Parathyroid adenoma (tissue), 2 donors: ENCODE measurements at regions not wholly inside any gene's neighbourhood (a gene's known extent, or its start where the extent isn't known, plus 50 kb on each side); places are given as distances from the start of the nearest gene placed in this dataset.
A peak's percentile ranks its signal among the peaks of the same experiment; 100 is the strongest.

Experiments used
- H2AFZ ChIP-seq: fragments of 300-600 bp; sonication (generic); one replicate; pipeline ENCODE4 v1.7.0; 2017; ENCODE audit warnings: antibody characterized with exemption, mild to moderate bottlenecking
- H3K27ac ChIP-seq: fragments of 300-600 bp; sonication (generic); one replicate; pipeline ENCODE4 v1.7.0; 2017
- H3K27me3 ChIP-seq: fragments of 300-600 bp; sonication (generic); one replicate; pipeline ENCODE4 v1.7.0; 2017; ENCODE audit warnings: low read length; ENCODE audit not compliant: control insufficient read depth, insufficient read depth
- H3K36me3 ChIP-seq: fragments of 300-600 bp; sonication (generic); one replicate; pipeline ENCODE4 v1.7.0; 2017; ENCODE audit warnings: low read length; ENCODE audit not compliant: control insufficient read depth, insufficient read depth
- H3K4me1 ChIP-seq: fragments of 300-600 bp; sonication (generic); one replicate; pipeline ENCODE4 v1.7.0; 2017; ENCODE audit warnings: control low read depth
- H3K4me2 ChIP-seq: fragments of 300-600 bp; sonication (generic); one replicate; pipeline ENCODE4 v1.7.0; 2017; ENCODE audit warnings: low read length
- H3K4me3 ChIP-seq: fragments of 300-600 bp; sonication (generic); one replicate; pipeline ENCODE4 v1.7.0; 2017; ENCODE audit warnings: low read depth, low read length
- H3K79me2 ChIP-seq: fragments of 300-600 bp; sonication (generic); one replicate; pipeline ENCODE4 v1.7.0; 2017; ENCODE audit warnings: control low read depth
- H3K9ac ChIP-seq: fragments of 300-600 bp; sonication (generic); one replicate; pipeline ENCODE4 v1.7.0; 2017; ENCODE audit warnings: mild to moderate bottlenecking
- H3K9me3 ChIP-seq: fragments of 300-600 bp; sonication (generic); one replicate; pipeline ENCODE4 v1.7.0; 2017; ENCODE audit warnings: low read length; ENCODE audit not compliant: control insufficient read depth
- TF ChIP-seq, protein P1 (sequence below): fragments of 300-600 bp; sonication (generic); IDR thresholded peaks from one replicate; pipeline ENCODE4 v1.7.0; 2017; ENCODE audit warnings: antibody characterized with exemption, mild to moderate bottlenecking
- donor health status: primary hyperparathyroidism.

DNA sequence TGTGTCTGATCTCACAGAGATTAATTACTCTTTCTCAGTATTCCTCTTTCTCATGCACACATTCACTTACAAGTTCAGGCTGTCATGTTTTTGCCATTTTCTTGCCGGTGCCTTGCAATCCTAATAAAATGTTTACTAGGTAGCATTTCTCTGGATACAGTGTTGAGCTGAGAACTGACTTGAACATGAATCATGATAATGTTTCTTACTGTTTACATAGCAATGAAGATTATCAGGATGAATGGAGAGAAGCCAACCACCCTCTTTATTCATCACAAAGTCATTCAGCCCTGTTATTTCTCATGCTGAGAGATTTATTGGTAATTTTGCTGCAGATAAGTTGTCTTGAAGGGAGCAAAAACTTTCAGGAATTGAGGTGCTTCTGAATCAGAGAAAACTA is 185.5 kb upstream of the ECI2 start:
- H3K9ac ChIP-seq, result no peak overlapping the region
- no peak overlapping the region for H2AFZ ChIP-seq
- TF ChIP-seq, protein P1, sequence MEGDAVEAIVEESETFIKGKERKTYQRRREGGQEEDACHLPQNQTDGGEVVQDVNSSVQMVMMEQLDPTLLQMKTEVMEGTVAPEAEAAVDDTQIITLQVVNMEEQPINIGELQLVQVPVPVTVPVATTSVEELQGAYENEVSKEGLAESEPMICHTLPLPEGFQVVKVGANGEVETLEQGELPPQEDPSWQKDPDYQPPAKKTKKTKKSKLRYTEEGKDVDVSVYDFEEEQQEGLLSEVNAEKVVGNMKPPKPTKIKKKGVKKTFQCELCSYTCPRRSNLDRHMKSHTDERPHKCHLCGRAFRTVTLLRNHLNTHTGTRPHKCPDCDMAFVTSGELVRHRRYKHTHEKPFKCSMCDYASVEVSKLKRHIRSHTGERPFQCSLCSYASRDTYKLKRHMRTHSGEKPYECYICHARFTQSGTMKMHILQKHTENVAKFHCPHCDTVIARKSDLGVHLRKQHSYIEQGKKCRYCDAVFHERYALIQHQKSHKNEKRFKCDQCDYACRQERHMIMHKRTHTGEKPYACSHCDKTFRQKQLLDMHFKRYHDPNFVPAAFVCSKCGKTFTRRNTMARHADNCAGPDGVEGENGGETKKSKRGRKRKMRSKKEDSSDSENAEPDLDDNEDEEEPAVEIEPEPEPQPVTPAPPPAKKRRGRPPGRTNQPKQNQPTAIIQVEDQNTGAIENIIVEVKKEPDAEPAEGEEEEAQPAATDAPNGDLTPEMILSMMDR, result no peak
- no peak overlapping the region for H3K4me2 ChIP-seq
- peaks cover 15% of the 10 kb centered on the region for H3K4me1 ChIP-seq
- no peaks in the 10 kb centered on the region for H3K27me3 ChIP-seq
- H3K9me3 ChIP-seq, result no peaks in the 10 kb centered on the region
- peak overlapping the region; percentile 65 for H3K27ac ChIP-seq
- no peaks in the 10 kb centered on the region for H3K79me2 ChIP-seq
- no peaks in the 10 kb centered on the region for H3K36me3 ChIP-seq
- H3K4me3 ChIP-seq, result no peak overlapping the region

DNA sequence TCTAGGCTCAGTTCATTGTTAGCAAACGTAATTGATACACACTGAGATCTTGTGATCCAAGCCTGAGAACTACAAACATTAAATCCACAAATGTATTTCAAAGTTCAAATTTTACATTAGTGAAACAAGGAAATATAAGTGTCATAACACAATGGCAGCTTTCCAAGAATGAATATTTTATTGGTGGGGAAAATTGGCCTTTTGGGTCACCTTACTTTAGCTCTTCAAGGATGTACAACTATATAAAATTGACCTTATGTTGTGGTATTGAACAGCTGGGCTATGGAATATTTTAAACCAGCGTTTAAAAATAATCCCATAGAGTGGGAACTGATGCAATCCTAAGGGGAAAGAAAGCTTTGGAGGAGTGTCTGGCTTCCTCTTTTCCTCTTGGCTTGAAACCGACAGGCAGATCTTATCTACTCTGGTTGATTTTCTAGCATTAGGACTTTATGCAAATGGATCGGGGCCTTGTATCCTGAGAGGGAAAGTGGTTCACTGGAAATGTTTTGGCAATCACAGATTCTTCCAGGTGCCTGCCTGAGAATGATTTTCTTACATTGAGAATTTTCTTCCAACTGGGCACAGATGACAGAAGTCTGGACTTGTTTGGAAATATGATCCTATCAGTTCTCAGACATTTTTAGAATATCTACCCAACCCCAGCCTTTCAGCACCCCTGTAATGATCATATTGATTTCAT is 184.8 kb upstream of the ECI2 start:
- Histone ChIP-seq H3K36me3 (no peaks in the 10 kb centered on the region), H3K79me2 (no peaks in the 10 kb centered on the region), H2AFZ (peak overlapping the region; percentile 47), H3K27ac (peak overlapping the region; percentile 65), H3K4me2 (peak overlapping the region; percentile 41), H3K27me3 (no peaks in the 10 kb centered on the region), H3K4me1 (peaks cover 15% of the 10 kb centered on the region), H3K9me3 (no peaks in the 10 kb centered on the region), H3K9ac (no peak overlapping the region), H3K4me3 (no peak overlapping the region)
- TF ChIP-seq, protein P1, result no peak

DNA sequence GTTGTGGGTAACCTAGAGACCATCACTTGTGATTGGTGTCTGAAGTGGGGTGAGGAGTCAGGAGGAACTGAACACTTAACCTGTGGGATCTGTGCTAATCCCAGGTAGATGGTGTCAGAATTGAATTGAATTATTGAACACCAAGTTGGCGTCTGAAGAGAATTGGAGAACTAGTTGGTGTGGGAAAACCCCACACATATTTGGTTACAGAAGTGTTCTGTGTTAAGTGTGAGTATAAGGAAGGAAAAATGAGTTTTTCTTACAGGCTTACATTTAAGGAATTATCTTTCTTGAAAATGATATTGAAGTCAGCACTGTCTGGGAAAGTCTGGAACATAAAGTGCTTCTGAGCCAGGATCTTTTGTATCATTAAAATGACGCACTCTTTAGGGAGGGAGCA is 182.9 kb upstream of the ECI2 start:
- no peak overlapping the region for H3K4me2 ChIP-seq
- peaks cover 15% of the 10 kb centered on the region for H3K4me1 ChIP-seq
- no peak overlapping the region for H3K27ac ChIP-seq
- H3K27me3 ChIP-seq, result no peaks in the 10 kb centered on the region
- TF ChIP-seq, protein P1, result no peak
- H3K36me3 ChIP-seq, result no peaks in the 10 kb centered on the region
- H3K79me2 ChIP-seq, result no peaks in the 10 kb centered on the region
- H3K9ac ChIP-seq, result no peak overlapping the region
- no peak overlapping the region for H3K4me3 ChIP-seq
- H2AFZ ChIP-seq, result no peak overlapping the region
- no peaks in the 10 kb centered on the region for H3K9me3 ChIP-seq

DNA sequence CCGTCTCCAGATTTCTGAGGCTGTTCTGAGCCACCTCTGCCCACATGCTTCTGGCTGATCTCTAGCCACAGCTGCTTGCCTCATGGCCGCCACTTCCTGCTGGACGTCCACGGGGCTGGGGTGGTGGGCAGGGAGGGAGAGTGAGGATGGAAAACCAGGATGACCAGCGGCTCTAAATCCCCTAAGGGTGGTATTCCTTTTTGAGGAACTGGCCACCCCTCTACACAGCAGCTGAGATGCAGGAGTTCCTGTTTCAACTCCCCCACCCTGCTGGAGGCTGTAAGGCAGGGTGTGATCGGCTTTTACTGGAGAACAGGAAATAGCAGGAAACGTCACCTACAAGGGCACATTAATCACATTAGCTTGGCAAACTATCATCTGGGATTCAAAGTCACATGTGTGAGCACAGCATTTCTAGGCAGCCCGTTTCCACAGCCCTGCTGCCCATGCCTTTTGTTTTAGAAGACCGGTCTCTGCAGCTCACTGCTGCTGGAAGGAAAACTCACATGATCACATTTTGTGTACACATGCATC is 181.6 kb upstream of the ECI2 start:
- H3K27ac ChIP-seq, result peak overlapping the region; percentile 48
- no peaks in the 10 kb centered on the region for H3K27me3 ChIP-seq
- H3K4me1 ChIP-seq, result peaks cover 15% of the 10 kb centered on the region
- H3K36me3 ChIP-seq, result no peaks in the 10 kb centered on the region
- no peaks in the 10 kb centered on the region for H3K9me3 ChIP-seq
- no peak overlapping the region for H3K4me3 ChIP-seq
- H2AFZ ChIP-seq, result no peak overlapping the region
- TF ChIP-seq, protein P1, result no peak
- no peak overlapping the region for H3K4me2 ChIP-seq
- no peaks in the 10 kb centered on the region for H3K79me2 ChIP-seq
- no peak overlapping the region for H3K9ac ChIP-seq

DNA sequence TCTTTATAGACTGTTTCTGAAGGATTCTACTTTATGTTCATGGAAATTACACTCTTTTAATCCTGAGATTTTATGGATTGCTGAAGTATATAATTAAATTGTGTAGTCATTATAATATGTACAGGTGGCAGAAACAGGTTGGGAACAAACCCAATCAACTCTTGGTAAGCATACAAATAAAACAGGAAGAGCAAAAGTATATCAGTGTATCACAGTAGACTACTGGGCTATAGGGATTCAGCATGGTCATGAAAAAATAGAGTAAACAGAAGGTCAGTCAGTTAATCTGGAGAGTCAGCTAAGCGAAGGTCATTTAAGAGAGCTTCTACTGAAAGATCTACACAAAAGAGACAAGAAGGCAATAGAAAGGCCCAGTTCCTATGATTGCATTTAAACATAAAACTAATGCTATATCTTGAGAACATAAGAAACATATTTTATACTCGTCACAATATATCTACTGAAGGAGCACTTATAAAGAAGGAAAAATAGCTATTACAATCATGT is 178.9 kb upstream of the ECI2 start:
- Histone ChIP-seq H3K36me3 (no peaks in the 10 kb centered on the region), H3K4me2 (no peak overlapping the region), H3K4me3 (no peak overlapping the region), H3K27me3 (no peaks in the 10 kb centered on the region), H3K9ac (no peak overlapping the region), H3K9me3 (no peaks in the 10 kb centered on the region), H3K79me2 (no peaks in the 10 kb centered on the region), H3K27ac (no peak overlapping the region), H2AFZ (no peak overlapping the region), H3K4me1 (no peaks in the 10 kb centered on the region)
- TF ChIP-seq, protein P1, result no peak
